OCI-LY7 (cell line): ENCODE measurements at regions not wholly inside any gene's neighbourhood (a gene's known extent, or its start where the extent isn't known, plus 50 kb on each side); places are given as distances from the start of the nearest gene placed in this dataset.

ENCODE experiments used
- BruUV-seq: library from RNA; stranded (reverse); fragments of 400-500 nt; replicated peaks from 2 replicates; lab custom pipeline; 2021; lab: Mats Ljungman, UMichigan
- CTCF ChIA-PET: fragments of 300-600 bp; sonication (Branson Sonifier 250); formaldehyde crosslinking; loops from one replicate; lab custom pipeline; 2022; ENCODE audit warnings: antibody characterized with exemption; ENCODE audit not compliant: unreplicated experiment; lab: Charles Lee
- POLR2A ChIA-PET: fragments of 300-600 bp; sonication (Branson Sonifier 250); formaldehyde crosslinking; loops from one replicate; lab custom pipeline; 2022; ENCODE audit warnings: antibody characterized with exemption; lab: Charles Lee
- DNase-seq: peaks from one replicate; pipeline ENCODE4 v3.0.0-alpha.2; 2015; ENCODE audit warnings: low spot score
- H2AFZ ChIP-seq: fragments of 200-600 bp; sonication (generic), shearing (Covaris generic); 2 replicates; pipeline ENCODE4 v1.6.1; 2014; ENCODE audit warnings: mild to moderate bottlenecking, antibody characterized with exemption, low read length, moderate library complexity
- H3K27ac ChIP-seq: fragments of 200-600 bp; sonication (generic); 2 replicates; pipeline ENCODE4 v1.5.1; 2014; ENCODE audit warnings: mixed run types, low read depth, mild to moderate bottlenecking, moderate library complexity, low read length, inconsistent platforms; ENCODE audit not compliant: poor library complexity, severe bottlenecking
- H3K36me3 ChIP-seq: fragments of 200-600 bp; sonication (generic); 2 replicates; pipeline ENCODE4 v1.6.1; 2014; ENCODE audit warnings: mild to moderate bottlenecking, antibody characterized with exemption, low read length, moderate library complexity, mixed read lengths; ENCODE audit not compliant: insufficient read depth
- H3K4me1 ChIP-seq: fragments of 200-600 bp; sonication (generic); 2 replicates; pipeline ENCODE4 v1.5.1; 2014; ENCODE audit warnings: mild to moderate bottlenecking, low read length; ENCODE audit not compliant: insufficient read depth, poor library complexity, severe bottlenecking
- H3K4me2 ChIP-seq: fragments of 200-600 bp; sonication (generic); 2 replicates; pipeline ENCODE4 v1.6.1; 2014; ENCODE audit warnings: mild to moderate bottlenecking, low read length
- H3K4me3 ChIP-seq: fragments of 200-600 bp; sonication (generic); 2 replicates; pipeline ENCODE4 v1.5.1; 2014; ENCODE audit warnings: mild to moderate bottlenecking, low read depth, low read length; ENCODE audit not compliant: poor library complexity, severe bottlenecking
- H3K79me2 ChIP-seq: fragments of 200-600 bp; sonication (generic); 2 replicates; pipeline ENCODE4 v1.6.1; 2016; ENCODE audit warnings: low read depth, mild to moderate bottlenecking, low read length, moderate library complexity, mixed read lengths; ENCODE audit not compliant: insufficient read depth
- H3K9me2 ChIP-seq: fragments of 200-600 bp; sonication (generic); 2 replicates; pipeline ENCODE4 v1.6.1; 2016; ENCODE audit warnings: mild to moderate bottlenecking, low read length, mixed read lengths; ENCODE audit not compliant: insufficient read depth
- H3K9me3 ChIP-seq: fragments of 200-600 bp; sonication (generic); 2 replicates; pipeline ENCODE4 v1.6.1; 2014; ENCODE audit warnings: mild to moderate bottlenecking, mixed run types, low read length, mixed read lengths
- H4K20me1 ChIP-seq: fragments of 200-600 bp; sonication (generic); 2 replicates; pipeline ENCODE4 v1.6.1; 2014; ENCODE audit warnings: mild to moderate bottlenecking, antibody characterized with exemption, low read length, moderate library complexity, mixed read lengths; ENCODE audit not compliant: insufficient read depth
- CTCF ChIP-seq: fragments of 200-600 bp; sonication (generic); conservative IDR thresholded peaks from 2 replicates; pipeline ENCODE4 v1.5.1; 2014; ENCODE audit warnings: mild to moderate bottlenecking, antibody characterized with exemption, low read length, moderate library complexity, mixed read lengths
- EZH2phosphoT487 ChIP-seq: fragments of 200-600 bp; sonication (generic); IDR thresholded peaks from 2 replicates; pipeline ENCODE4 v1.6.1; 2018; ENCODE audit warnings: low read depth, borderline replicate concordance, mild to moderate bottlenecking, mixed run types, antibody characterized with exemption, low read length, moderate library complexity, mixed read lengths
- intact Hi-C: fragments of 100-400 bp; cut with micrococcal nuclease; formaldehyde crosslinking; loops from one replicate; pipeline ENCODE4 v1.10.0; 2022; ENCODE audit not compliant: unreplicated experiment

DNA sequence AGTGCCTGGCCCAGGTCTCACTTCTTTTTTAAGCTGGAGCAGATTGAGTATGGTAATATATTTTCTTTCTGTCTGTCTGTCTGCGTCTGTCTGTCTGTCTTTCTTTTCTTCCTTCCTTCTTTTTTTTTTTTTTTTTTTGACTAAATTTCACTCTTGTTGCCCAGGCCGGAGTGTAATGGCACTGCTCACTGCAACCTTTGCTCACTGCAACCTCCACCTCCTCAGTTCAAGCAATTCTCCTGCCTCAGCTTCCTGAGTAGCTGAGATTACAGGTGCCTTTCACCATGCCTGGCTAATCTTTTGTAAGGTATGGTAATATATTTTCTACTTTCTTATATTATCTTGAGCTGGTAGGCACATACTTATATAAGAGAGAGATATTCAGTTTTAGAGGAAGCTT is 196.3 kb upstream of the MARCKS start:
- no peak for DNase-seq
- TF ChIP-seq CTCF, result no peak
- no peak for TF ChIP-seq EZH2phosphoT487
- no peaks in the 10 kb centered on the region for H3K36me3 ChIP-seq
- no peaks in the 10 kb centered on the region for H4K20me1 ChIP-seq
- no peaks in the 10 kb centered on the region for H3K9me3 ChIP-seq
- H3K27ac ChIP-seq, result no peak overlapping the region
- no peaks in the 10 kb centered on the region for H3K9me2 ChIP-seq
- no peak overlapping the region for H3K4me2 ChIP-seq
- peaks cover 14% of the 10 kb centered on the region for H3K4me1 ChIP-seq
- H3K4me3 ChIP-seq, result no peak overlapping the region
- intact Hi-C loops, result no loop called here
- ChIA-PET POLR2A (interaction anchor here (0.6 to 1.9 kb wide), 7 partner anchors 10 to 1833 kb away, joined by 3 to 11 read pairs (median 4); no protein-coding TSS in a partner anchor), CTCF (no interaction called here)
- H3K79me2 ChIP-seq, result no peaks in the 10 kb centered on the region
- BruUV-seq, result no TSS peak
- no peak overlapping the region for H2AFZ ChIP-seq

GRCh38 chr6:113662093-113662665 is 195.0 kb upstream of the MARCKS start:
- Histone ChIP-seq H2AFZ (peak overlapping the region; percentile 88), H4K20me1 (no peaks in the 10 kb centered on the region), H3K4me2 (no peak overlapping the region), H3K9me3 (no peaks in the 10 kb centered on the region), H3K27ac (no peak overlapping the region), H3K9me2 (no peaks in the 10 kb centered on the region), H3K36me3 (no peaks in the 10 kb centered on the region), H3K79me2 (no peaks in the 10 kb centered on the region), H3K4me1 (peaks cover 14% of the 10 kb centered on the region), H3K4me3 (no peak overlapping the region)
- intact Hi-C loops, result no loop called here
- no peak for DNase-seq
- POLR2A ChIA-PET, result interaction anchor here (0.8 to 1.6 kb wide), 5 partner anchors 10 to 30 kb away, joined by 3 to 4 read pairs (median 3); no protein-coding TSS in a partner anchor
- no TSS peak for BruUV-seq
- TF ChIP-seq EZH2phosphoT487, result no peak
- TF ChIP-seq CTCF, result no peak
- CTCF ChIA-PET, result no interaction called here

GRCh38 chr6:113662688-113663333 is 194.3 kb upstream of the MARCKS start:
- Histone ChIP-seq H3K4me3 (no peak overlapping the region), H3K79me2 (no peaks in the 10 kb centered on the region), H3K4me2 (peak overlapping the region; percentile 41), H4K20me1 (no peaks in the 10 kb centered on the region), H3K36me3 (no peaks in the 10 kb centered on the region), H3K9me3 (no peaks in the 10 kb centered on the region), H3K9me2 (no peaks in the 10 kb centered on the region), H3K4me1 (peaks cover 14% of the 10 kb centered on the region), H2AFZ (peak overlapping the region; percentile 88), H3K27ac (no peak overlapping the region)
- ChIA-PET CTCF (no interaction called here), POLR2A (interaction anchor here (1.0 to 1.6 kb wide), 2 partner anchors 14 to 30 kb away, joined by 3 to 4 read pairs; no protein-coding TSS in a partner anchor)
- DNase-seq, result peak; percentile 22
- no TSS peak for BruUV-seq
- TF ChIP-seq CTCF, result no peak
- TF ChIP-seq EZH2phosphoT487, result no peak
- intact Hi-C loops, result no loop called here
